ENCODE measurements at regions not wholly inside any gene's neighbourhood (a gene's known extent, or its start where the extent isn't known, plus 50 kb on each side); places are given as distances from the start of the nearest gene placed in this dataset.

- DNase-seq (ENCODE audit: low spot score): no peak
- TF ChIP-seq CTCF (IDR thresholded peaks at IDR 0.05; ENCODE audit: extremely low read depth, missing control alignments): no peak
Observed at GRCh38 chr6:164528539-164528938, 780.9 kb downstream of the C6orf118 start.

- no peak for DNase-seq (ENCODE audit: low spot score)
- TF ChIP-seq CTCF (IDR thresholded peaks at IDR 0.05; ENCODE audit: extremely low read depth, missing control alignments): no peak
Observed at GRCh38 chr6:164523087-164523654, 786.2 kb downstream of the C6orf118 start.

GRCh38 chr6:164520916-164521315 is 788.5 kb downstream of the C6orf118 start:
- TF ChIP-seq CTCF (IDR thresholded peaks at IDR 0.05; ENCODE audit: extremely low read depth, missing control alignments): no peak
- DNase-seq (ENCODE audit: low spot score): no peak

- peak; percentile 20 for DNase-seq (ENCODE audit: low spot score)
- no peak for TF ChIP-seq CTCF (IDR thresholded peaks at IDR 0.05; ENCODE audit: extremely low read depth, missing control alignments)
Observed at GRCh38 chr6:164507206-164507940, 802.0 kb downstream of the C6orf118 start.

- DNase-seq (ENCODE audit: low spot score): no peak
- TF ChIP-seq CTCF (IDR thresholded peaks at IDR 0.05; ENCODE audit: extremely low read depth, missing control alignments): no peak
Observed at GRCh38 chr6:164505425-164505824, 804.0 kb downstream of the C6orf118 start.

- no peak for DNase-seq (ENCODE audit: low spot score)
- no peak for TF ChIP-seq CTCF (IDR thresholded peaks at IDR 0.05; ENCODE audit: extremely low read depth, missing control alignments)
Observed at GRCh38 chr6:164502833-164503232, 806.6 kb downstream of the C6orf118 start.

- no peak for DNase-seq (ENCODE audit: low spot score)
- no peak for TF ChIP-seq CTCF (IDR thresholded peaks at IDR 0.05; ENCODE audit: extremely low read depth, missing control alignments)
Observed at GRCh38 chr6:164495882-164496495, 813.4 kb downstream of the C6orf118 start.

All from GM20000 (cell line).